Ascending aorta (tissue), 2 donors: ENCODE measurements at regions not wholly inside any gene's neighbourhood (a gene's known extent, or its start where the extent isn't known, plus 50 kb on each side); places are given as distances from the start of the nearest gene placed in this dataset.

Experiments used
- DNase-seq, 2 donors: peaks; one replicate each; pipeline ENCODE4 v3.0.0-alpha.2; 2019; ENCODE audit warnings: low spot score in 2 of 2
- H3K27ac ChIP-seq, 2 donors: fragments of 200-600 bp; sonication (generic); one replicate each; pipeline ENCODE4 v1.5.1; 2016 to 2017; ENCODE audit warnings: mild to moderate bottlenecking in 1 of 2
- H3K27me3 ChIP-seq: fragments of 200-600 bp; sonication (generic); one replicate; pipeline ENCODE4 v1.5.1; 2017
- H3K36me3 ChIP-seq, 2 donors: fragments of 200-600 bp; sonication (generic); one replicate each; pipeline ENCODE4 v1.5.1; 2016
- H3K4me1 ChIP-seq, 2 donors: fragments of 200-600 bp; sonication (generic); one replicate each; pipeline ENCODE4 v1.5.1; 2016 to 2017; ENCODE audit warnings: mild to moderate bottlenecking in 1 of 2
- H3K4me3 ChIP-seq, 2 donors: fragments of 200-600 bp; sonication (generic); one replicate each; pipeline ENCODE4 v1.5.1; 2016 to 2017; ENCODE audit warnings: mild to moderate bottlenecking in 1 of 2
- H3K9me3 ChIP-seq, 2 donors: fragments of 200-600 bp; sonication (generic); one replicate each; pipeline ENCODE4 v1.5.1; 2016
- intact Hi-C: fragments of 100-400 bp; cut with DNase I; formaldehyde crosslinking; loops from one replicate; pipeline ENCODE4 v1.15.1; 2023
- TF ChIP-seq, protein P1 (sequence below), 3 experiments: fragments of 200-600 bp in 2 of 3; fragments of 450-650 bp in 1 of 3; sonication (generic) in 2 of 3; IDR thresholded peaks; one replicate each; pipeline ENCODE4 v1.5.1; 2016 to 2019; ENCODE audit warnings: antibody characterized with exemption in 3 of 3, mild to moderate bottlenecking in 1 of 3, moderate library complexity in 1 of 3

DNA sequence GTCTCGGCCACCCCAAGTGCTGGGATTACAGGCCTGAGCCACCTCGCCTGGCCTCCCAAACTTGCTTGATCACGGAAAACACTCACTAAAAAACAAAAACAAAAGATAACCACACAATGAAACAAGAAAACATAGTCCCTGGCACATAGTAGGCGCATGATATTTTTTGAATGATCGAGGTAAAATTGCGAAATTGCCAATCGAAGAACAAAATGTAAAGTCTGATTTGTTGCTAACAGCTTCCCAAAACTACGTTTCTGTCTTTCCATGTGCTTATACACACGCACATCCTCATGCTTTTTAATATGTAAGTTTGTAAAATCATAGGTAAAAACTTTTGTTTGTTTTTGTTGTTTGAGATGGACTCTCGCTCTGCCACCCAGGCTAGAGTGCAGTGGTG lies 168.5 kb upstream of the SALL4 start:
- Histone ChIP-seq H3K36me3 (no peaks in the 10 kb centered on the region), H3K27ac (no peak overlapping the region), H3K27me3 (no peaks in the 10 kb centered on the region), H3K4me3 (no peak overlapping the region), H3K9me3 (no peaks in the 10 kb centered on the region), H3K4me1 (no peaks in the 10 kb centered on the region)
- intact Hi-C loops, result no loop called here
- DNase-seq, result no peak
- TF ChIP-seq, protein P1, sequence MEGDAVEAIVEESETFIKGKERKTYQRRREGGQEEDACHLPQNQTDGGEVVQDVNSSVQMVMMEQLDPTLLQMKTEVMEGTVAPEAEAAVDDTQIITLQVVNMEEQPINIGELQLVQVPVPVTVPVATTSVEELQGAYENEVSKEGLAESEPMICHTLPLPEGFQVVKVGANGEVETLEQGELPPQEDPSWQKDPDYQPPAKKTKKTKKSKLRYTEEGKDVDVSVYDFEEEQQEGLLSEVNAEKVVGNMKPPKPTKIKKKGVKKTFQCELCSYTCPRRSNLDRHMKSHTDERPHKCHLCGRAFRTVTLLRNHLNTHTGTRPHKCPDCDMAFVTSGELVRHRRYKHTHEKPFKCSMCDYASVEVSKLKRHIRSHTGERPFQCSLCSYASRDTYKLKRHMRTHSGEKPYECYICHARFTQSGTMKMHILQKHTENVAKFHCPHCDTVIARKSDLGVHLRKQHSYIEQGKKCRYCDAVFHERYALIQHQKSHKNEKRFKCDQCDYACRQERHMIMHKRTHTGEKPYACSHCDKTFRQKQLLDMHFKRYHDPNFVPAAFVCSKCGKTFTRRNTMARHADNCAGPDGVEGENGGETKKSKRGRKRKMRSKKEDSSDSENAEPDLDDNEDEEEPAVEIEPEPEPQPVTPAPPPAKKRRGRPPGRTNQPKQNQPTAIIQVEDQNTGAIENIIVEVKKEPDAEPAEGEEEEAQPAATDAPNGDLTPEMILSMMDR (IDR thresholded peaks at IDR 0.05), result no peak

DNA sequence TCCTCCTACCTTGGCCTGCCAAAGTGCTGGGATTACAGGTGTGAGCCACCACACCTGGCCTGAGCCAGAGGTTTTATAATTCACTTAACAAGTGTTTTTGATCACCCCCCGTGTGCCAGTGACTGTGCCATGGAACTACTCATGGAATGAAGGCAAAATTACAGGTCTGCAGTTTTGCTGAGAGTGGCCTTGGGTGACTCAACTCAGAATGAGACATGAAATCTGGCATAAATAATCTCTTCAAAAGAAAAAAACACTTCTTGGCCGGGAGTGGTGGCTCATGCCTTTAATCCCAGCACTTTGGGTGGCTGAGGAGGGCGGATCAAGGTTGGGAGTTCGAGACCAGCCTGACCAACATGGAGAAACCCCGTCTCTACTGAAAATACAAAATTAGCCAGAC lies 166.9 kb upstream of the SALL4 start:
- no peak for DNase-seq
- no peak overlapping the region for H3K27ac ChIP-seq
- intact Hi-C loops, result loop anchor here (5.0 kb wide), 1 partner anchor 332 kb away; no protein-coding TSS in a partner anchor

DNA sequence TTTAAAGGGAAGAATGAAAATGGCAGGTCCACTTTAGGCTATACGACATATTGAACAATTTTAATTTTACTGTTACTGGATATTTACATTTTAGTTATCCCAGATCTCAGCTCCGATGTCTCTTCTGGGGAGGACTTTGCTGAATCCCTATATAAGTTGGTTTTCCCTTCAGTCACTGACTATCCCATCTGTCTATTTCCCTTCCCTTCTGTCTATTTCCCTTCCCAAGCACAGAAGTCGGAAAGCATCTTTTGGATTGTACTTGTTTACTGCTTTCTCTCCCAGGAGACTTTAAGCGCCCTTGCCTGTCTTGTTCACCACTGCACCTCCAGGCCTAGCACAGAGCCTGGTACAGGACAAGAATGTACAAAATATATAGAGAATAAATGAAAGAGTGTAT lies 165.8 kb upstream of the SALL4 start:
- Histone ChIP-seq H3K4me3 (no peak overlapping the region), H3K4me1 (no peaks in the 10 kb centered on the region), H3K36me3 (no peaks in the 10 kb centered on the region), H3K27ac (no peak overlapping the region), H3K9me3 (no peaks in the 10 kb centered on the region), H3K27me3 (no peaks in the 10 kb centered on the region)
- TF ChIP-seq, protein P1 (IDR thresholded peaks at IDR 0.05), result no peak
- DNase-seq, result no peak
- intact Hi-C loops, result loop anchor here (5.0 kb wide), 1 partner anchor 331 kb away; no protein-coding TSS in a partner anchor

More for the DNA sequence above, 166.9 kb upstream of the SALL4 start:
- Histone ChIP-seq H3K9me3 (no peaks in the 10 kb centered on the region), H3K4me3 (no peak overlapping the region), H3K36me3 (no peaks in the 10 kb centered on the region), H3K27me3 (no peaks in the 10 kb centered on the region), H3K4me1 (no peaks in the 10 kb centered on the region)
- TF ChIP-seq, protein P1 (IDR thresholded peaks at IDR 0.05), result no peak

DNA sequence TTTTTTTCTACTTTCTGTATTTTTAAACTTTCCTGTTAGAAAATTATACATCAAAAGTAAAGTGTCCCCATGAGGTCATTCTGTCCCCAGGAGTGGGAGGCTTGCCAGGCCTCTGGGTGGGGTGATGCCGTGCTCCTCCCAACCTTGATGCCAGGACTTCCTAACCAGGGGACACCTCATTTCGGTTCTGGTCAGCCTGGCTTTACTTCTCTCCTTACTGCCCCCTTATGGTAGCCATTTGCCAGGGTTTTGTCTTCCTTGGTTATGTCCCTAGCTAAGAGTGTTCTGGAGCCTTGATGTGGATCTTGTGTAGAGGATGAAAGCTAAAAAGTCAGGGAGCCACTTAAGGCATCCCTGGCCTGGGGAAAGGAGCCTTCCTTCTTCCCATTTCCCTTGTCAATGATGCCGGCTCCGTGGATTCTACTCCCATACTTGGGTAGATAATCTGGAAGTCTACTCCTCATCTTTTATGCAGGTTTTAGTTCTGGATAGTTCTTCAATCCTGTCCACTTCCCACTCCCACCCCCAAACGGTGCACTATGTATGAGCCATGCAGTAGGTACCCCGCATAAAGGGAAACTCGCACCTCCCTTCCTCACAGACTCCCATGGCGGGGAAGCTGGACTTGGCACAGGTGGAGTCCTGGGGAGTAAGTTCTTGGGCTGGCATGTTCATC lies 164.1 kb upstream of the SALL4 start:
- Histone ChIP-seq H3K4me1 (no peaks in the 10 kb centered on the region), H3K36me3 (no peaks in the 10 kb centered on the region), H3K27me3 (no peaks in the 10 kb centered on the region), H3K9me3 (no peaks in the 10 kb centered on the region), H3K4me3 (no peak overlapping the region), H3K27ac (no peak overlapping the region)
- DNase-seq, result no peak
- TF ChIP-seq, protein P1 (IDR thresholded peaks at IDR 0.05), result peak; percentile 19 to 56 (median 38)
- intact Hi-C loops, result loop anchor here (5.0 kb wide), 1 partner anchor 329 kb away; no protein-coding TSS in a partner anchor

DNA sequence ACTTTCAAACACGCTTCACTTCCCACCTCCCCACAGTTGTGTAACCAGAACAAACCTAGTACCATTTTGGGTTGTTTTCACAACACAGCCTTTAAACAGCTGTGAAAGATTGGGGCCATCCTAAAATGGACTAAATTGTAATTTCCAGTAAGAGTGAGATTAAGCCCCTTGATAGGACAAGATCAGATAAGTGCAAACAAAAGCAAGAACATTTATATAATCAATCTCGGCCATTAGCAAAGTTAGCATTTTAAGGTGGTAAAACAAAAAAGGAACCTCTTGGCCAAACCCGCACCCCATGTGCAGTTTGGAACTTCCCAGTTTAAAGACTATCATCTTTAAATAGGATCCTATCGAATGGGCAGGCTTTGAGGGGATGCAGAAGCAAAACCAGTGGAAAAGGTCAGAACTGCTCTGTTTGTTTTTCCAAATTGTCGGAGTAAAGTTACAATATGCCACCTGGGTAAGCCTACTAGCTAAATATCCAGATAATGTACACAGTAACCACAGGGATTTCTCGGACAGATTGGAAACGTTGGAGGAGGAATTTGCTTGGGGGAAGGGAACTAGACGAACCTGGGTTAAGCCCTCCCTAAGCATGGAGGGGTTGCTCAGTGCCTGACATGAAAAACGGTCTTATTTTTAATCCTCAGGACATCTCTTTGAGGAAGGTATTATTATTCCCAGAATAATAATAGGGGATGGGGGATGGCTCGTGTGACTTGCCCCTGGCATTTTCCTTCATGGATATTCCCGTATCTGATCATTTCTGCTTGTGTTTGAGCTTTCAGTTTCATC lies 159.8 kb upstream of the SALL4 start:
- no peak overlapping the region for H3K27ac ChIP-seq
- no peaks in the 10 kb centered on the region for H3K9me3 ChIP-seq
- TF ChIP-seq, protein P1 (IDR thresholded peaks at IDR 0.05), result no peak
- intact Hi-C loops, result no loop called here
- H3K4me3 ChIP-seq, result no peak overlapping the region
- no peaks in the 10 kb centered on the region for H3K27me3 ChIP-seq
- no peak for DNase-seq
- H3K4me1 ChIP-seq, result no peaks in the 10 kb centered on the region
- no peaks in the 10 kb centered on the region for H3K36me3 ChIP-seq
